ENCODE measurements at regions not wholly inside any gene's neighbourhood (a gene's known extent, or its start where the extent isn't known, plus 50 kb on each side); places are given as distances from the start of the nearest gene placed in this dataset.
A peak's percentile ranks its signal among the peaks of the same experiment; 100 is the strongest.

DNA sequence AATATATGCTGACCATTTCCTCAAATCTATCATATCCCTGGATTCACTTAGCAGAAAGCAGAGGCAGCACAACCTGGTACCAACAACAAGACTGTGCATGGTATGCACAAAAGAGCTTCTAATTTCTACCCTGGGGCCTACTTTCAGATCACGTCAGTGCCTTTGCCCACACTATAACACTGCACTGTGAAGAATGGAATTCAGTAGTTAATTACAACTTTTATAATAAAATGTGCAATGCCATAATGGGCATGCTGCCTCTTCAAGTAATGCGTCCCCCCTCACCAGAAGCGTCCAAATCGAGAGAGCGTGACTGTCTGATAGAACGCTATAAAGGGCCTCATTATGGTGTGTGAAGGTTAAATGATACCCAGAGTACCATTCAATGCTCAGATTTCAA, 328.1 kb upstream of the PKDCC start:
- Histone ChIP-seq H3K4me1 (ENCODE audit: control insufficient read depth, extremely low read depth, insufficient read depth, low read length) (no peaks in the 10 kb centered on the region), H3K9ac (ENCODE audit: insufficient read depth, low read length) (no peak overlapping the region), H2AFZ (ENCODE audit: low read length) (no peak overlapping the region), H3K36me3 (ENCODE audit: control insufficient read depth, insufficient read depth, low read length) (no peaks in the 10 kb centered on the region), H3K4me2 (ENCODE audit: extremely low read depth, insufficient read depth, low read length) (no peak overlapping the region), H3K79me2 (ENCODE audit: control insufficient read depth, insufficient read depth, low read length) (no peaks in the 10 kb centered on the region), H3K27ac (ENCODE audit: insufficient read depth, low read length) (no peak overlapping the region), H3K9me3 (ENCODE audit: control insufficient read depth, insufficient read depth, low read depth, low read length) (no peaks in the 10 kb centered on the region), H3K4me3 (replicated peaks in 1 of 4; ENCODE audit: control extremely low read depth in 1 of 4, insufficient read depth in 1 of 4, low read depth in 3 of 4, low read length in 4 of 4) (no peak overlapping the region), H3K27me3 (ENCODE audit: control insufficient read depth, insufficient read depth, low read length) (no peaks in the 10 kb centered on the region), H4K20me1 (ENCODE audit: control insufficient read depth, extremely low read depth, insufficient read depth, low read length) (no peaks in the 10 kb centered on the region)
- TF ChIP-seq, protein P1, sequence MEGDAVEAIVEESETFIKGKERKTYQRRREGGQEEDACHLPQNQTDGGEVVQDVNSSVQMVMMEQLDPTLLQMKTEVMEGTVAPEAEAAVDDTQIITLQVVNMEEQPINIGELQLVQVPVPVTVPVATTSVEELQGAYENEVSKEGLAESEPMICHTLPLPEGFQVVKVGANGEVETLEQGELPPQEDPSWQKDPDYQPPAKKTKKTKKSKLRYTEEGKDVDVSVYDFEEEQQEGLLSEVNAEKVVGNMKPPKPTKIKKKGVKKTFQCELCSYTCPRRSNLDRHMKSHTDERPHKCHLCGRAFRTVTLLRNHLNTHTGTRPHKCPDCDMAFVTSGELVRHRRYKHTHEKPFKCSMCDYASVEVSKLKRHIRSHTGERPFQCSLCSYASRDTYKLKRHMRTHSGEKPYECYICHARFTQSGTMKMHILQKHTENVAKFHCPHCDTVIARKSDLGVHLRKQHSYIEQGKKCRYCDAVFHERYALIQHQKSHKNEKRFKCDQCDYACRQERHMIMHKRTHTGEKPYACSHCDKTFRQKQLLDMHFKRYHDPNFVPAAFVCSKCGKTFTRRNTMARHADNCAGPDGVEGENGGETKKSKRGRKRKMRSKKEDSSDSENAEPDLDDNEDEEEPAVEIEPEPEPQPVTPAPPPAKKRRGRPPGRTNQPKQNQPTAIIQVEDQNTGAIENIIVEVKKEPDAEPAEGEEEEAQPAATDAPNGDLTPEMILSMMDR (conservative IDR thresholded peaks at IDR 0.05 in 1 of 2, IDR thresholded peaks at IDR 0.05 in 1 of 2; ENCODE audit: low read depth in 1 of 2, low read length in 2 of 2) = no peak
- no peak for TF ChIP-seq EZH2 (IDR thresholded peaks at IDR 0.05; ENCODE audit: low read length, missing control alignments)
- DNase-seq (ENCODE audit: low read depth in 2 of 2) = no peak

GRCh38 chr2:41720331-41721251, 327.2 kb upstream of the PKDCC start:
- TF ChIP-seq, protein P1 (conservative IDR thresholded peaks at IDR 0.05 in 1 of 2, IDR thresholded peaks at IDR 0.05 in 1 of 2; ENCODE audit: low read depth in 1 of 2, low read length in 2 of 2) = no peak
- TF ChIP-seq EZH2 (IDR thresholded peaks at IDR 0.05; ENCODE audit: low read length, missing control alignments) = no peak
- Histone ChIP-seq H2AFZ (ENCODE audit: low read length) (peak overlapping the region; percentile 32), H3K36me3 (ENCODE audit: control insufficient read depth, insufficient read depth, low read length) (no peaks in the 10 kb centered on the region), H3K4me2 (ENCODE audit: extremely low read depth, insufficient read depth, low read length) (peak overlapping the region; percentile 34), H3K27me3 (ENCODE audit: control insufficient read depth, insufficient read depth, low read length) (no peaks in the 10 kb centered on the region), H3K27ac (ENCODE audit: insufficient read depth, low read length) (no peak overlapping the region), H3K79me2 (ENCODE audit: control insufficient read depth, insufficient read depth, low read length) (no peaks in the 10 kb centered on the region), H3K4me3 (replicated peaks in 1 of 4; ENCODE audit: control extremely low read depth in 1 of 4, insufficient read depth in 1 of 4, low read depth in 3 of 4, low read length in 4 of 4) (peak overlapping the region in 1 of 4 experiments; percentile 12), H3K9ac (ENCODE audit: insufficient read depth, low read length) (no peak overlapping the region), H3K9me3 (ENCODE audit: control insufficient read depth, insufficient read depth, low read depth, low read length) (no peaks in the 10 kb centered on the region), H3K4me1 (ENCODE audit: control insufficient read depth, extremely low read depth, insufficient read depth, low read length) (no peaks in the 10 kb centered on the region), H4K20me1 (ENCODE audit: control insufficient read depth, extremely low read depth, insufficient read depth, low read length) (no peaks in the 10 kb centered on the region)
- DNase-seq (ENCODE audit: low read depth in 2 of 2) = peak in 1 of 2 donors; percentile 20

DNA sequence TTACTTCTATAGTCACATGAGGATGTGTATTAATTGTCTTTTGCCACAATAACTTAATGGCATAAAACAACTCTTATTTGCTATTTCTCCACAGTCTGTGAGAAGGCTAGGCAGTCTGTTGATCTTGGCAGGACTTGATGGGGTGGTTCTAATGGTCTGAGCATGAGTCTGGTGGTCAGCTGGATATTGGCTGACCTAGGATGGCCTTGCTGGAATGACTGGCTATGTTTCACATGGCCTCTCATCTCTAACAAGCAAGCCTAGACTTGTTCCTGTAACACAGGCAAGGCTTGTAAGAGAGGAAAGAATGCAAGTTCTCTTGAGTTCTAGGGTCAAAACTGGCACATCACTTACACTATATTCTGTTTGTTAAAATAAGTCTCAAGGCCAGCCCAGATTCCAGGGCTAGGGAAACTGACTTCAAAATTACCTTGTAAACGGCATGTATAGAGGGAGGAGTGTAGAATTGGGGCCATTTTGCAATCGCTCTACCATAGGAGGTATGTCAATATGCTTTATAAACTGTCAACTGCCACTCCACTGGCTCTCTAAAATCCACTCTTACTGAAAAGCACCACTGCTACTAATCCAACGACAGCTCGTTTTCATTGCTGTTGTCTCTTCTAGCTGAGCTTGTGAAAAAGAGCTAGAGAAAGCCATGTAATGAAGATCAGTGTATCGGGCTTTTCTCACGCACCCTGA, 325.0 kb upstream of the PKDCC start:
- TF ChIP-seq, protein P1 (conservative IDR thresholded peaks at IDR 0.05 in 1 of 2, IDR thresholded peaks at IDR 0.05 in 1 of 2; ENCODE audit: low read depth in 1 of 2, low read length in 2 of 2) = no peak
- no peak for TF ChIP-seq EZH2 (IDR thresholded peaks at IDR 0.05; ENCODE audit: low read length, missing control alignments)
- Histone ChIP-seq H3K9me3 (ENCODE audit: control insufficient read depth, insufficient read depth, low read depth, low read length) (no peaks in the 10 kb centered on the region), H3K27me3 (ENCODE audit: control insufficient read depth, insufficient read depth, low read length) (no peaks in the 10 kb centered on the region), H3K79me2 (ENCODE audit: control insufficient read depth, insufficient read depth, low read length) (no peaks in the 10 kb centered on the region), H3K9ac (ENCODE audit: insufficient read depth, low read length) (no peak overlapping the region), H3K36me3 (ENCODE audit: control insufficient read depth, insufficient read depth, low read length) (no peaks in the 10 kb centered on the region), H2AFZ (ENCODE audit: low read length) (no peak overlapping the region), H3K4me2 (ENCODE audit: extremely low read depth, insufficient read depth, low read length) (no peak overlapping the region), H3K27ac (ENCODE audit: insufficient read depth, low read length) (no peak overlapping the region), H3K4me3 (replicated peaks in 1 of 4; ENCODE audit: control extremely low read depth in 1 of 4, insufficient read depth in 1 of 4, low read depth in 3 of 4, low read length in 4 of 4) (no peak overlapping the region), H3K4me1 (ENCODE audit: control insufficient read depth, extremely low read depth, insufficient read depth, low read length) (no peaks in the 10 kb centered on the region), H4K20me1 (ENCODE audit: control insufficient read depth, extremely low read depth, insufficient read depth, low read length) (no peaks in the 10 kb centered on the region)
- peak; percentile 58 to 72 for DNase-seq (ENCODE audit: low read depth in 2 of 2)

Data from fibroblast of lung (primary cell).